SK-N-SH treated with all-trans-retinoic acid at 6 μM for 48 hours (cell line): ENCODE measurements at regions not wholly inside any gene's neighbourhood (a gene's known extent, or its start where the extent isn't known, plus 50 kb on each side); places are given as distances from the start of the nearest gene placed in this dataset.

Source experiments
- ARNTL ChIP-seq: fragments of 450-650 bp; formaldehyde crosslinking; IDR thresholded peaks from 2 replicates; pipeline ENCODE4 v1.5.0; 2020; ENCODE audit warnings: low read depth, mild to moderate bottlenecking, moderate library complexity, borderline replicate concordance
- BACH2 ChIP-seq: fragments of 250-450 bp; sonication (Bioruptor Pico); IDR thresholded peaks from 2 replicates; pipeline ENCODE4 v1.9.0; 2021; ENCODE audit warnings: mild to moderate bottlenecking, borderline replicate concordance
- GLIS3 ChIP-seq: fragments of 250-450 bp; sonication (Bioruptor Pico); IDR thresholded peaks from 2 replicates; pipeline ENCODE4 v1.5.0; 2020; ENCODE audit warnings: mild to moderate bottlenecking, moderate library complexity
- ISL1 ChIP-seq: fragments of 250-450 bp; sonication (Bioruptor Pico); IDR thresholded peaks from 2 replicates; pipeline ENCODE4 v2.1.2; 2022; ENCODE audit warnings: mild to moderate bottlenecking, moderate library complexity
- PATZ1 ChIP-seq: fragments of 250-450 bp; sonication (Bioruptor Pico); IDR thresholded peaks from 2 replicates; pipeline ENCODE4 v1.8.0; 2020; ENCODE audit warnings: mild to moderate bottlenecking, moderate library complexity, borderline replicate concordance
- POU6F1 ChIP-seq: fragments of 250-450 bp; sonication (Bioruptor Pico); IDR thresholded peaks from 2 replicates; pipeline ENCODE4 v1.8.0; 2021; ENCODE audit warnings: low read depth, mild to moderate bottlenecking, moderate library complexity, borderline replicate concordance
- RARB ChIP-seq: fragments of 250-450 bp; sonication (Bioruptor Pico); IDR thresholded peaks from 2 replicates; pipeline ENCODE4 v1.8.0; 2021; ENCODE audit warnings: mild to moderate bottlenecking, moderate library complexity
- SNAI2 ChIP-seq: fragments of 250-450 bp; sonication (Bioruptor Pico); IDR thresholded peaks from 2 replicates; pipeline ENCODE4 v1.5.0; 2020; ENCODE audit warnings: mild to moderate bottlenecking, moderate library complexity
- ZC3H10 ChIP-seq: fragments of 250-450 bp; sonication (Bioruptor Pico); IDR thresholded peaks from 2 replicates; pipeline ENCODE4 v1.5.1; 2021; ENCODE audit warnings: mild to moderate bottlenecking, moderate library complexity

GRCh38 chr2:120941571-120942120 lies 206.0 kb downstream of the GLI2 start:
- no peak for TF ChIP-seq PATZ1
- no peak for TF ChIP-seq BACH2 (CRISPR knock-in tag)
- TF ChIP-seq GLIS3 (CRISPR knock-in tag), result no peak
- no peak for TF ChIP-seq RARB (CRISPR knock-in tag)
- no peak for TF ChIP-seq POU6F1 (CRISPR knock-in tag)
- no peak for TF ChIP-seq ARNTL (CRISPR knock-in tag)
- TF ChIP-seq ZC3H10 (CRISPR knock-in tag), result no peak
- no peak for TF ChIP-seq SNAI2 (CRISPR knock-in tag)
- no peak for TF ChIP-seq ISL1 (CRISPR knock-in tag)
